ENCODE measurements at regions not wholly inside any gene's neighbourhood (a gene's known extent, or its start where the extent isn't known, plus 50 kb on each side); places are given as distances from the start of the nearest gene placed in this dataset.

- no peak for TF ChIP-seq EP300 (IDR thresholded peaks at IDR 0.05)
- TF ChIP-seq, protein P1, sequence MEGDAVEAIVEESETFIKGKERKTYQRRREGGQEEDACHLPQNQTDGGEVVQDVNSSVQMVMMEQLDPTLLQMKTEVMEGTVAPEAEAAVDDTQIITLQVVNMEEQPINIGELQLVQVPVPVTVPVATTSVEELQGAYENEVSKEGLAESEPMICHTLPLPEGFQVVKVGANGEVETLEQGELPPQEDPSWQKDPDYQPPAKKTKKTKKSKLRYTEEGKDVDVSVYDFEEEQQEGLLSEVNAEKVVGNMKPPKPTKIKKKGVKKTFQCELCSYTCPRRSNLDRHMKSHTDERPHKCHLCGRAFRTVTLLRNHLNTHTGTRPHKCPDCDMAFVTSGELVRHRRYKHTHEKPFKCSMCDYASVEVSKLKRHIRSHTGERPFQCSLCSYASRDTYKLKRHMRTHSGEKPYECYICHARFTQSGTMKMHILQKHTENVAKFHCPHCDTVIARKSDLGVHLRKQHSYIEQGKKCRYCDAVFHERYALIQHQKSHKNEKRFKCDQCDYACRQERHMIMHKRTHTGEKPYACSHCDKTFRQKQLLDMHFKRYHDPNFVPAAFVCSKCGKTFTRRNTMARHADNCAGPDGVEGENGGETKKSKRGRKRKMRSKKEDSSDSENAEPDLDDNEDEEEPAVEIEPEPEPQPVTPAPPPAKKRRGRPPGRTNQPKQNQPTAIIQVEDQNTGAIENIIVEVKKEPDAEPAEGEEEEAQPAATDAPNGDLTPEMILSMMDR (IDR thresholded peaks at IDR 0.05): no peak
- TF ChIP-seq POLR2A (IDR thresholded peaks at IDR 0.05): no peak
- no peaks in the 10 kb centered on the region for H3K36me3 ChIP-seq
- H3K9me3 ChIP-seq: no peaks in the 10 kb centered on the region
- H3K4me3 ChIP-seq: no peak overlapping the region
- H3K27me3 ChIP-seq: no peaks in the 10 kb centered on the region
- intact Hi-C loops (cut with DNase I): no loop called here
- DNase-seq: no peak
- WGBS, 3 donors: 94 to 98% (median 96%) methylated on average over 2 of the region's 2 CpGs
- no peaks in the 10 kb centered on the region for H3K4me1 ChIP-seq (ENCODE audit: insufficient read depth)
- H3K27ac ChIP-seq: no peak overlapping the region
Measured at GRCh38 chr12:63029676-63030075, 94.7 kb upstream of the PPM1H start.

DNA sequence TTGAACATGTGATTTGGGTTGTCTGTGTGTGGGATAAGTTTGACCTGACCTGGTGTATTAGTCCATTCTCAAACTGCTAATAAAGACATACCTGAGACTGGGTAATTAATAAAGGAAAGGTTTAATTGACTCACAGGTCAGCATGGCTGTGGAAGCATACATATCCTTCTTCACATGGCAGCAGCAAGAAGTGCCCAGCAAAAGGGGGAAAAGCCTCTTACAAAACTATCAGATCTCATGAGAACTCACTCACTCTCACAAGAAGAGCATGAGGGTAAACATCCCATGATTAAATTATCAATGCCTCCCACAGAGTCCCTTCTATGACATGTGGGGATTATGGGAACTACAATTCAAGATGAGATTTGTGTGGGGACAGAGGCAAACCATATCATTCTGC lies 94.0 kb upstream of the PPM1H start:
- no peaks in the 10 kb centered on the region for H3K36me3 ChIP-seq
- intact Hi-C loops (cut with DNase I): no loop called here
- DNase-seq: no peak
- H3K27ac ChIP-seq: no peak overlapping the region
- H3K4me1 ChIP-seq (ENCODE audit: insufficient read depth): no peaks in the 10 kb centered on the region
- H3K27me3 ChIP-seq: no peaks in the 10 kb centered on the region
- TF ChIP-seq, protein P1 (IDR thresholded peaks at IDR 0.05): no peak
- TF ChIP-seq POLR2A (IDR thresholded peaks at IDR 0.05): no peak
- TF ChIP-seq EP300 (IDR thresholded peaks at IDR 0.05): no peak
- no peak overlapping the region for H3K4me3 ChIP-seq
- no peaks in the 10 kb centered on the region for H3K9me3 ChIP-seq

DNA sequence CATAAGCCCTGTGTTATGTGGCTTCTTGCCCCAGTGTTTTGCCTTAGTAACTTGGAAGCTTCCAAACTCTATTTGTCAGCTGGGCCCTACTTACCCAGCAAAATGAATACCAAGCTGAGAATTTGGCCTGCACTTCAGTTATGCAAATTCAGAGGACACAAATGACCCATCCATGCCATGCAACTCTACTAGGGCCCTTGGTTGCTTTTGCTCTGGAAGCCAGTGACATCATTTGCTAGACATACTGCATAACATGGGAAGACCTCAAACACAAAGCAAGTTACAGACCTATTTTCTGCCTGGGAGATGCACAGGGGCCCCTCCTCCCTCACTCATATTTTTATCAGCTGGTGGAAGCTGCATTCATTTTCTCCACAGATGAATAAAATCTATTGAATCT lies 90.2 kb upstream of the PPM1H start:
- no peaks in the 10 kb centered on the region for H3K27me3 ChIP-seq
- no peak overlapping the region for H3K27ac ChIP-seq
- no peaks in the 10 kb centered on the region for H3K36me3 ChIP-seq
- intact Hi-C loops (cut with DNase I): no loop called here
- no peak for DNase-seq
- no peaks in the 10 kb centered on the region for H3K4me1 ChIP-seq (ENCODE audit: insufficient read depth)
- no peak overlapping the region for H3K4me3 ChIP-seq
- no peak for TF ChIP-seq EP300 (IDR thresholded peaks at IDR 0.05)
- TF ChIP-seq POLR2A (IDR thresholded peaks at IDR 0.05): no peak
- TF ChIP-seq, protein P1 (IDR thresholded peaks at IDR 0.05): no peak
- no peaks in the 10 kb centered on the region for H3K9me3 ChIP-seq

DNA sequence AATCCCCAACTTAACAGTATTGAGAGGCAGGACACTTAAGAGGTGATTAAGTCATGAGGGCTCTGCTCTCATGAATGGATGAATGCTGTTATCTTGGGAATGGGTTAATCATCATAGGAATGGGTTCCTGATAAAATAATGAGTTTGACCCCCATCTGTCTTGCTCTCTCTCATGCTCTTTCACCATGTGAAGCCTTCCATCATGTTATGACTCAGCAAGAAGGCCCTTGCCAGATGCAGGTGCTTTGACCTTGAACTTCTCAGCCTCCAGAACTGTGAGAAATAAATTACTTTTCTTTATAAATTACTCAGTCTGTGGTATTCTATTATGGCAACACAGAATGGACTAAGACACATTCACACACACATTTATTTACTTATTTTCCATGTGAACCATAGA lies 89.0 kb upstream of the PPM1H start:
- TF ChIP-seq EP300 (IDR thresholded peaks at IDR 0.05) (no peak), POLR2A (IDR thresholded peaks at IDR 0.05) (no peak)
- TF ChIP-seq, protein P1 (IDR thresholded peaks at IDR 0.05): no peak
- Histone ChIP-seq H3K4me3 (no peak overlapping the region), H3K9me3 (no peaks in the 10 kb centered on the region), H3K27ac (no peak overlapping the region), H3K36me3 (no peaks in the 10 kb centered on the region), H3K27me3 (no peaks in the 10 kb centered on the region), H3K4me1 (ENCODE audit: insufficient read depth) (no peaks in the 10 kb centered on the region)
- intact Hi-C loops (cut with DNase I): no loop called here
- DNase-seq: no peak

DNA sequence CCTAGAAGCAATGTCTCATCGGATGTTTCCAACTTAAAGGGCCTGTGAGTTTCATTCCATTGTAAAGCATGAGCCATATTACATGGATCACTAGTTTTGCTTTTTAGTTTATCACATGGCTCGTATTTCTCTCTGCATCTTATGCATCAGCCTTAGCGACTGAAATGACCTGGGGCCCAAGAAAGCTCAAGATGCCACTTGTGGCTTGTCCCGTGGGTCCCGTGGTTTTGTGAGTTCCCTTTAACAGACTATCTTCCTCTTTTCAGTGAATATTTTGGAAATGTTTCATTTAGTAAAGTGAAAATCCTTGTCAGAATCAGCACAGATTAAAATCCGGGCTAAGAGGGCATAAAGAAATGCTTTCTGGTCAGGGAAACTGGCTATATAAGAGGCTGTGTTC lies 86.2 kb upstream of the PPM1H start:
- Histone ChIP-seq H3K27ac (no peak overlapping the region), H3K27me3 (no peaks in the 10 kb centered on the region), H3K36me3 (no peaks in the 10 kb centered on the region), H3K9me3 (no peaks in the 10 kb centered on the region), H3K4me3 (no peak overlapping the region), H3K4me1 (ENCODE audit: insufficient read depth) (no peaks in the 10 kb centered on the region)
- intact Hi-C loops (cut with DNase I): no loop called here
- WGBS, 3 donors: 76 to 83% (median 77%) methylated on average over 6 of the region's 6 CpGs
- no peak for DNase-seq
- TF ChIP-seq POLR2A (IDR thresholded peaks at IDR 0.05): no peak
- TF ChIP-seq, protein P1 (IDR thresholded peaks at IDR 0.05): no peak
- no peak for TF ChIP-seq EP300 (IDR thresholded peaks at IDR 0.05)

Measured in ovary (tissue), 7 donors.